ENCODE measurements at regions not wholly inside any gene's neighbourhood (a gene's known extent, or its start where the extent isn't known, plus 50 kb on each side); places are given as distances from the start of the nearest gene placed in this dataset.

DNA sequence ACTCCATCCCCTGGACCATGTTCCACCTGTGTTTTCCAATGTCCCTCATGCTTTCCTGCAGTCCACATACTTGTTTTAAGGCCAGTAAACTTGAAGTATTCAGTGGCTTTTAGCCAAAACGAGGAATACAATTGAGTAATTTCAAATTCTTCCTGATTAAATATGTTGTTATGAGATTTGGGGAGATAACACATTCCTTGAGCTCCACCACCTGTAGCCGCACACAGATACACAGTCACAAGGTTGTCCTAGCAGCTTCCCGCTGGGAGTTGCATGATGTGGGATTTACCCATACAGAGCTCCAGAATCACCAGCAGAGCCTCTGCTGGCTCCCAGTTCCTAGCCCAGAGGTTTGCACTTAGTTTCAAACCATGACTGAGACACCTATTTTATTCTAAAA lies 53.6 kb upstream of the FRY start:
- Histone ChIP-seq H3K27ac (no peak overlapping the region), H3K4me3 (ENCODE audit: low read depth, low read length) (no peak overlapping the region), H3K36me3 (replicated peaks) (no peaks in the 10 kb centered on the region), H3K27me3 (replicated peaks) (no peaks in the 10 kb centered on the region)
- in situ Hi-C loops (cut with HindIII; ENCODE audit: low pct_ligation_motif_present, low sequenced_read_pairs): no loop called here
- DNase-seq: no peak
- TF ChIP-seq, protein P1, sequence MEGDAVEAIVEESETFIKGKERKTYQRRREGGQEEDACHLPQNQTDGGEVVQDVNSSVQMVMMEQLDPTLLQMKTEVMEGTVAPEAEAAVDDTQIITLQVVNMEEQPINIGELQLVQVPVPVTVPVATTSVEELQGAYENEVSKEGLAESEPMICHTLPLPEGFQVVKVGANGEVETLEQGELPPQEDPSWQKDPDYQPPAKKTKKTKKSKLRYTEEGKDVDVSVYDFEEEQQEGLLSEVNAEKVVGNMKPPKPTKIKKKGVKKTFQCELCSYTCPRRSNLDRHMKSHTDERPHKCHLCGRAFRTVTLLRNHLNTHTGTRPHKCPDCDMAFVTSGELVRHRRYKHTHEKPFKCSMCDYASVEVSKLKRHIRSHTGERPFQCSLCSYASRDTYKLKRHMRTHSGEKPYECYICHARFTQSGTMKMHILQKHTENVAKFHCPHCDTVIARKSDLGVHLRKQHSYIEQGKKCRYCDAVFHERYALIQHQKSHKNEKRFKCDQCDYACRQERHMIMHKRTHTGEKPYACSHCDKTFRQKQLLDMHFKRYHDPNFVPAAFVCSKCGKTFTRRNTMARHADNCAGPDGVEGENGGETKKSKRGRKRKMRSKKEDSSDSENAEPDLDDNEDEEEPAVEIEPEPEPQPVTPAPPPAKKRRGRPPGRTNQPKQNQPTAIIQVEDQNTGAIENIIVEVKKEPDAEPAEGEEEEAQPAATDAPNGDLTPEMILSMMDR (IDR thresholded peaks at IDR 0.05; ENCODE audit: low read depth, low read length, missing control alignments): no peak

- no peak for DNase-seq
- H3K27ac ChIP-seq: no peak overlapping the region
- no peak overlapping the region for H3K4me3 ChIP-seq (ENCODE audit: low read depth, low read length)
- in situ Hi-C loops (cut with HindIII; ENCODE audit: low pct_ligation_motif_present, low sequenced_read_pairs): no loop called here
- H3K27me3 ChIP-seq (replicated peaks): no peaks in the 10 kb centered on the region
- TF ChIP-seq, protein P1 (IDR thresholded peaks at IDR 0.05; ENCODE audit: low read depth, low read length, missing control alignments): no peak
- no peaks in the 10 kb centered on the region for H3K36me3 ChIP-seq (replicated peaks)
These were observed 50.7 kb upstream of the FRY start for GRCh38 chr13:31980830-31981229.
